GM12878 (cell line): ENCODE measurements at regions not wholly inside any gene's neighbourhood (a gene's known extent, or its start where the extent isn't known, plus 50 kb on each side); places are given as distances from the start of the nearest gene placed in this dataset.

Experiments used
- ATAC-seq: fragments of 200-7000 bp; cut with Tn5 transposase; 3 replicates; pipeline ENCODE4 v1.9.1; 2020; ENCODE audit warnings: mild to moderate bottlenecking, moderate library complexity
- BruUV-seq: library from RNA; stranded (reverse); fragments of 400-500 nt; replicated peaks from 2 replicates; lab custom pipeline; 2021; lab: Mats Ljungman, UMichigan
- CTCF ChIA-PET: fragments of 300-600 bp; sonication (Branson Sonifier 250); formaldehyde crosslinking; extraction: SDS; loops from one replicate; lab custom pipeline; 2021; ENCODE audit warnings: inconsistent platforms; lab: Yijun Ruan, JAX
- POLR2A ChIA-PET: fragments of 350-600 bp; formaldehyde crosslinking; extraction: SDS; loops from one replicate; lab custom pipeline; 2021; ENCODE audit warnings: inconsistent platforms; lab: Charles Lee
- RAD21 ChIA-PET: fragments of 300-600 bp; sonication (Branson Sonifier 250); formaldehyde crosslinking; loops from one replicate; lab custom pipeline; 2023; ENCODE audit warnings: antibody characterized with exemption; ENCODE audit not compliant: unreplicated experiment; lab: Charles Lee
- SMC1A ChIA-PET: fragments of 300-600 bp; sonication (Branson Sonifier 250); formaldehyde crosslinking; loops from one replicate; lab custom pipeline; 2023; ENCODE audit not compliant: unreplicated experiment, uncharacterized antibody; lab: Charles Lee
- DNase-seq: peaks from one replicate; pipeline ENCODE4 v3.0.0-alpha.2; 2011; ENCODE audit warnings: low read depth, low spot score
- FAIRE-seq: peaks from 3 replicates; lab custom pipeline; 2011; peaks lifted over from hg19 to GRCh38; lab: Jason Lieb, UNC
- H2AFZ ChIP-seq: 2 replicates; pipeline ENCODE4 v1.6.0; 2011; ENCODE audit warnings: low read depth, low read length, control low read depth; ENCODE audit not compliant: control insufficient read depth
- H3K27ac ChIP-seq: 2 replicates; pipeline ENCODE4 v1.5.1; 2011; ENCODE audit warnings: control low read depth; ENCODE audit not compliant: control insufficient read depth, insufficient read depth
- H3K27me3 ChIP-seq, 2 experiments: replicated peaks in 1 of 2; 2 replicates each; pipeline versions ENCODE4 v1.6.0 to v1.6.1; 2011; ENCODE audit warnings: low read length in 1 of 2; ENCODE audit not compliant: control insufficient read depth in 2 of 2, insufficient read depth in 2 of 2
- H3K36me3 ChIP-seq, 2 experiments: 2 replicates each; pipeline ENCODE4 v1.5.1; 2011; ENCODE audit warnings: low read length in 1 of 2; ENCODE audit not compliant: control insufficient read depth in 2 of 2, insufficient read depth in 2 of 2
- H3K4me1 ChIP-seq: 2 replicates; pipeline ENCODE4 v1.6.1; 2011; ENCODE audit warnings: mild to moderate bottlenecking, low read length, moderate library complexity, mixed read lengths; ENCODE audit not compliant: control insufficient read depth, insufficient read depth
- H3K4me2 ChIP-seq: 2 replicates; pipeline ENCODE4 v1.6.0; 2011; ENCODE audit warnings: control low read depth; ENCODE audit not compliant: control insufficient read depth, insufficient read depth
- H3K4me3 ChIP-seq: fragments of 200-600 bp; sonication (generic); 2 replicates; pipeline ENCODE4 v1.5.1; 2016
- H3K79me2 ChIP-seq: 2 replicates; pipeline ENCODE4 v1.6.0; 2011; ENCODE audit warnings: low read length; ENCODE audit not compliant: control insufficient read depth, insufficient read depth
- H3K9ac ChIP-seq: 2 replicates; pipeline ENCODE4 v1.8.0; 2011; ENCODE audit warnings: low read length, control low read depth, mixed read lengths; ENCODE audit not compliant: control insufficient read depth, insufficient read depth
- H3K9me3 ChIP-seq: replicated peaks from 3 replicates; pipeline ENCODE4 v1.5.1; 2011; ENCODE audit warnings: mild to moderate bottlenecking, low read length; ENCODE audit not compliant: control insufficient read depth, insufficient read depth
- H4K20me1 ChIP-seq: 2 replicates; pipeline ENCODE4 v1.6.0; 2011; ENCODE audit not compliant: control insufficient read depth, insufficient read depth
- CBX3 ChIP-seq: fragments of 200-600 bp; sonication (generic); IDR thresholded peaks from 2 replicates; pipeline ENCODE4 v1.6.1; 2016; ENCODE audit warnings: low read depth, borderline replicate concordance
- DPF2 ChIP-seq: fragments of 450-650 bp; IDR thresholded peaks from 2 replicates; pipeline ENCODE4 v1.6.1; 2017; ENCODE audit warnings: mild to moderate bottlenecking
- HSF1 ChIP-seq: fragments of 150-350 bp; IDR thresholded peaks from 2 replicates; pipeline ENCODE4 v1.6.1; 2014; ENCODE audit warnings: mild to moderate bottlenecking, low read depth, low read length
- NFYB ChIP-seq: IDR thresholded peaks from 2 replicates; pipeline ENCODE4 v1.6.1; 2011; ENCODE audit warnings: low read depth, mild to moderate bottlenecking, low read length, improper control_type of control experiment, moderate library complexity; ENCODE audit not compliant: insufficient read depth
- RAD21 ChIP-seq: IDR thresholded peaks from 2 replicates; pipeline ENCODE4 v1.6.1; 2011; ENCODE audit warnings: mild to moderate bottlenecking, low read depth, low read length, moderate library complexity; ENCODE audit not compliant: insufficient read depth
- SIN3A ChIP-seq: IDR thresholded peaks from 2 replicates; pipeline ENCODE4 v1.6.1; 2012; ENCODE audit warnings: low read depth, low read length, improper control_type of control experiment
- SMAD5 ChIP-seq: IDR thresholded peaks from 2 replicates; pipeline ENCODE4 v1.6.1; 2016; ENCODE audit warnings: antibody characterized with exemption, low read depth
- TCF12 ChIP-seq: IDR thresholded peaks from 2 replicates; pipeline ENCODE4 v1.6.1; 2011; ENCODE audit warnings: low read depth, mild to moderate bottlenecking, low read length
- WGBS: methylation state at CpG from one replicate; pipeline ENCODE4 v1.1.6; 2016; ENCODE audit warnings: low lambda C conversion rate; ENCODE audit not compliant: insufficient replicate concordance, insufficient coverage; ENCODE audit errors: missing lambda C conversion rate; 5-methylcytosine and 5-hydroxymethylcytosine counted together
- in situ Hi-C: fragments of 300-500 bp; cut with MboI; formaldehyde crosslinking; loops from 9 replicates; pipeline ENCODE4 v1.14.3; 2018; ENCODE audit warnings: mixed read lengths
- intact Hi-C: fragments of 100-400 bp; cut with micrococcal nuclease; formaldehyde crosslinking; loops from one replicate; pipeline ENCODE4 v1.14.2; 2022; ENCODE audit not compliant: unreplicated experiment
- TF ChIP-seq, protein P1 (sequence below): IDR thresholded peaks from 2 replicates; pipeline ENCODE4 v1.6.1; 2012; ENCODE audit warnings: mild to moderate bottlenecking, low read depth, low read length

- H3K4me2 ChIP-seq, result no peak overlapping the region
- in situ Hi-C loops (no loop called here), intact Hi-C loops (no loop called here)
- H3K9me3 ChIP-seq, result no peaks in the 10 kb centered on the region; the same call in 2 of the 3 replicates
- BruUV-seq, result no TSS peak
- ATAC-seq (no peak), FAIRE-seq (no peak), DNase-seq (no peak)
- H3K36me3 ChIP-seq, result no peaks in the 10 kb centered on the region
- CTCF ChIA-PET, result no interaction called here
- 35% methylated on average over 5 of the region's 5 CpGs for WGBS
- H3K4me3 ChIP-seq, result no peak overlapping the region
- H2AFZ ChIP-seq, result no peak overlapping the region
- no peak overlapping the region for H3K9ac ChIP-seq
- RAD21 ChIA-PET, result no interaction called here
- H3K27ac ChIP-seq, result no peak overlapping the region
- no peak for TF ChIP-seq NFYB
- TF ChIP-seq, protein P1, sequence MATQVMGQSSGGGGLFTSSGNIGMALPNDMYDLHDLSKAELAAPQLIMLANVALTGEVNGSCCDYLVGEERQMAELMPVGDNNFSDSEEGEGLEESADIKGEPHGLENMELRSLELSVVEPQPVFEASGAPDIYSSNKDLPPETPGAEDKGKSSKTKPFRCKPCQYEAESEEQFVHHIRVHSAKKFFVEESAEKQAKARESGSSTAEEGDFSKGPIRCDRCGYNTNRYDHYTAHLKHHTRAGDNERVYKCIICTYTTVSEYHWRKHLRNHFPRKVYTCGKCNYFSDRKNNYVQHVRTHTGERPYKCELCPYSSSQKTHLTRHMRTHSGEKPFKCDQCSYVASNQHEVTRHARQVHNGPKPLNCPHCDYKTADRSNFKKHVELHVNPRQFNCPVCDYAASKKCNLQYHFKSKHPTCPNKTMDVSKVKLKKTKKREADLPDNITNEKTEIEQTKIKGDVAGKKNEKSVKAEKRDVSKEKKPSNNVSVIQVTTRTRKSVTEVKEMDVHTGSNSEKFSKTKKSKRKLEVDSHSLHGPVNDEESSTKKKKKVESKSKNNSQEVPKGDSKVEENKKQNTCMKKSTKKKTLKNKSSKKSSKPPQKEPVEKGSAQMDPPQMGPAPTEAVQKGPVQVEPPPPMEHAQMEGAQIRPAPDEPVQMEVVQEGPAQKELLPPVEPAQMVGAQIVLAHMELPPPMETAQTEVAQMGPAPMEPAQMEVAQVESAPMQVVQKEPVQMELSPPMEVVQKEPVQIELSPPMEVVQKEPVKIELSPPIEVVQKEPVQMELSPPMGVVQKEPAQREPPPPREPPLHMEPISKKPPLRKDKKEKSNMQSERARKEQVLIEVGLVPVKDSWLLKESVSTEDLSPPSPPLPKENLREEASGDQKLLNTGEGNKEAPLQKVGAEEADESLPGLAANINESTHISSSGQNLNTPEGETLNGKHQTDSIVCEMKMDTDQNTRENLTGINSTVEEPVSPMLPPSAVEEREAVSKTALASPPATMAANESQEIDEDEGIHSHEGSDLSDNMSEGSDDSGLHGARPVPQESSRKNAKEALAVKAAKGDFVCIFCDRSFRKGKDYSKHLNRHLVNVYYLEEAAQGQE, result peak; percentile 78; the same call in 1 of the 2 replicates
- SMC1A ChIA-PET, result no interaction called here
- POLR2A ChIA-PET, result no interaction called here
- H3K79me2 ChIP-seq, result no peaks in the 10 kb centered on the region
- no peaks in the 10 kb centered on the region for H3K27me3 ChIP-seq
- H4K20me1 ChIP-seq, result no peaks in the 10 kb centered on the region
- no peaks in the 10 kb centered on the region for H3K4me1 ChIP-seq
Observed at GRCh38 chr19:29329460-29330134, 116.6 kb upstream of the UQCRFS1 start.

DNA sequence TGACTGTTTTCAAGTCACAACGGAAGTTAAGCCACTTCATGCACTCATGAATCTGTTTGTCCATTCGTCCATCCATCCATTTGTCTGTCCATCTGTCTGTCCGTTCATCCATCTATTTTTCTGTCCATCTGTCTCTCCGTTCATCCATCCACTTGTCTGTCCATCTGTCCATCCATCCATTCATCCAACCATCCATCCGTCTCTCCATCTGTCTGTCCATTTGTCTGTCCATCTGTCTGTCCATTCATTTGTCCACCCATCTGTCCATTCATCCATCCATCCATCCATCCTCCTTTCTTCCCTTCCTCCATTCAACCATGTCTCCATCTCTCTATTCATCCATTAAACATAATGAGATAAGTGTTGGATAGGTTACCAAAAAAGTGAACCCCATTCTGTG lies 123.5 kb upstream of the UQCRFS1 start:
- CTCF ChIA-PET, result no interaction called here
- DNase-seq (no peak), FAIRE-seq (no peak), ATAC-seq (no peak)
- intact Hi-C loops (no loop called here), in situ Hi-C loops (no loop called here)
- SMC1A ChIA-PET, result no interaction called here
- Histone ChIP-seq H2AFZ (no peak overlapping the region), H4K20me1 (no peaks in the 10 kb centered on the region), H3K27ac (no peak overlapping the region), H3K4me1 (no peaks in the 10 kb centered on the region), H3K4me3 (no peak overlapping the region), H3K36me3 (no peaks in the 10 kb centered on the region), H3K79me2 (no peaks in the 10 kb centered on the region), H3K9ac (no peak overlapping the region), H3K27me3 (no peaks in the 10 kb centered on the region), H3K4me2 (no peak overlapping the region), H3K9me3 (no peaks in the 10 kb centered on the region; the same call in 2 of the 3 replicates)
- WGBS, result 20% methylated on average over 5 of the region's 5 CpGs
- BruUV-seq, result no TSS peak
- RAD21 ChIA-PET, result no interaction called here
- POLR2A ChIA-PET, result no interaction called here
- no peak for TF ChIP-seq HSF1
- TF ChIP-seq TCF12, result no peak
- TF ChIP-seq CBX3, result no peak
- TF ChIP-seq NFYB, result no peak
- no peak for TF ChIP-seq SIN3A
- TF ChIP-seq DPF2, result no peak
- TF ChIP-seq SMAD5, result no peak
- TF ChIP-seq RAD21, result no peak
